WERI-Rb-1 (cell line): ENCODE measurements at regions not wholly inside any gene's neighbourhood (a gene's known extent, or its start where the extent isn't known, plus 50 kb on each side); places are given as distances from the start of the nearest gene placed in this dataset.

Experiments
- DNase-seq: peaks from one replicate; pipeline ENCODE4 v3.0.0-alpha.2; 2020
- H3K27ac ChIP-seq: fragments of 250-450 bp; sonication (Bioruptor Pico); 2 replicates; pipeline ENCODE4 v1.5.1; 2020; ENCODE audit warnings: mild to moderate bottlenecking, moderate library complexity
- H3K27me3 ChIP-seq: fragments of 250-450 bp; sonication (Bioruptor Pico); 2 replicates; pipeline ENCODE4 v1.5.1; 2021; ENCODE audit warnings: mild to moderate bottlenecking, low read depth, moderate library complexity; ENCODE audit not compliant: insufficient read depth, severe bottlenecking
- H3K36me3 ChIP-seq: fragments of 250-450 bp; sonication (Bioruptor Pico); 2 replicates; pipeline ENCODE4 v1.5.1; 2020; ENCODE audit warnings: mild to moderate bottlenecking, moderate library complexity
- H3K4me3 ChIP-seq: 2 replicates; pipeline ENCODE4 v1.5.1; 2011; ENCODE audit warnings: low read depth, mild to moderate bottlenecking, control low read depth, low read length
- H3K9me3 ChIP-seq: fragments of 250-450 bp; sonication (Bioruptor Pico); 2 replicates; pipeline ENCODE4 v1.5.1; 2021; ENCODE audit warnings: mild to moderate bottlenecking, moderate library complexity; ENCODE audit not compliant: severe bottlenecking
- CTCF ChIP-seq: IDR thresholded peaks from 2 replicates; pipeline ENCODE4 v1.5.1; 2011; ENCODE audit warnings: low read depth, mild to moderate bottlenecking, control low read depth, inconsistent platforms, low read length

DNA sequence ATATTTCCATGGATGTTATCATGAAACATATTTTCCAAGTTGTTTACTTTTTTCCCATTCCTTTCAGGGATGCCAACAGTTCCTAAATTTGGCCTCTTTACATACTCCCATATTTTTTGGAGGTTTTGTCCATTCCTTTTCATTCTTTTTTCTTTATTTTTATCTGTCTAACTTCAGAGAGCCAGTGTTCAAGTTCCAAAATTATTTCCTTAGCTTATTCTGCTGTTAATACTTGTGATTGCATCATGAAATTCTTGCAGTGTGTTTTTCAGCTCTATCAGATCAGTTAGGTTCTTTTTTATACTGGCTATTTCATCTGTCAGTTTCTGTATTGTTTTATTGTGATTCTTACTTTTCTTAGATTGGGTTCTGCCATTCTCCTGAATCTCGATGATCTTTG lies 89.9 kb upstream of the TCF21 start:
- no peak for TF ChIP-seq CTCF
- DNase-seq: no peak
- H3K27me3 ChIP-seq: peaks cover 16% of the 10 kb centered on the region
- no peak overlapping the region for H3K4me3 ChIP-seq
- H3K27ac ChIP-seq: no peak overlapping the region
- no peaks in the 10 kb centered on the region for H3K9me3 ChIP-seq
- no peaks in the 10 kb centered on the region for H3K36me3 ChIP-seq

DNA sequence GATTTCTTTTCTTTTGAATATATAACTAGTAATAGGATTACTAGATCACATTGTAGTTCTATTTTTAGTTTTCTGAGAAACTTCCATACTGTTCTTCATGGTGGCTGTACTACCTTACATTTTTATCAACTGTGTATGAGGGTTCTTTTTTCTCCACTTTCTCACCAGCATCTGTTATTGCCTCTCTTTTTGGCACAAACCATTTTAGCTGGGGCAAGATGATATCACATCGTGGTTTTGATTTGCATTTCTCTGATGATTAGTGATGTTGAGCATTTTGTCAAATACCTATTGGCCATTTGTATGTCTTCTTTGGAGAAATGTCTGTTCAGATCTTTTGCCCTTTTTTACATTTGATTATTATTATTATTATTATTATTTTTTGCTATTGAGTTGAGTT lies 86.1 kb upstream of the TCF21 start:
- no peak for DNase-seq
- H3K27me3 ChIP-seq: peaks cover 31% of the 10 kb centered on the region
- no peak for TF ChIP-seq CTCF
- no peak overlapping the region for H3K4me3 ChIP-seq
- H3K36me3 ChIP-seq: no peaks in the 10 kb centered on the region
- no peak overlapping the region for H3K27ac ChIP-seq
- H3K9me3 ChIP-seq: no peaks in the 10 kb centered on the region

DNA sequence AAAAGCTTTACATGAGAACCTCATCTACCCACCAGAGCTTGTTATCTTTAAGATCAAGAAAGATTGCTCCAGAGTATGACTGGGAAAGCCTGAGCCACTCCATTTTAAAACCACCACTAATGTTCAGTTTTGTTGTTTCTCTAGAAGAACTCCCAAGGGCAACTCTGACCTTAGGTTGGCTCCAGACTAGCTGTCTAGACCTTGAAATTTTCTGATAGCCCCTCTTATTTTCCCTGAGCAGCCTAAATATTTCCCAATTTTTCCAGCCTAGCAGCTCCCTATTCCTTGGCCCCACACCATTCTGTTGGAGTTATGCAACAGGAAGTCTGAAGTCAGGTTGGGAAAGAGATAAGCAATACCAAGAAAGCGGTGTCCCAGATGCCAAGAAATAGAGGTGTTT lies 84.6 kb upstream of the TCF21 start:
- Histone ChIP-seq H3K27ac (no peak overlapping the region), H3K27me3 (peaks cover 32% of the 10 kb centered on the region), H3K4me3 (no peak overlapping the region), H3K9me3 (no peaks in the 10 kb centered on the region), H3K36me3 (no peaks in the 10 kb centered on the region)
- TF ChIP-seq CTCF: no peak
- DNase-seq: no peak

- Histone ChIP-seq H3K27ac (no peak overlapping the region), H3K27me3 (peaks cover 34% of the 10 kb centered on the region), H3K9me3 (no peaks in the 10 kb centered on the region), H3K4me3 (no peak overlapping the region), H3K36me3 (no peaks in the 10 kb centered on the region)
- no peak for DNase-seq
- no peak for TF ChIP-seq CTCF
Observed at GRCh38 chr6:133805876-133806275, 83.0 kb upstream of the TCF21 start.

- Histone ChIP-seq H3K9me3 (no peaks in the 10 kb centered on the region), H3K27me3 (peaks cover 37% of the 10 kb centered on the region), H3K27ac (no peak overlapping the region), H3K36me3 (no peaks in the 10 kb centered on the region), H3K4me3 (no peak overlapping the region)
- no peak for TF ChIP-seq CTCF
- DNase-seq: no peak
Observed at GRCh38 chr6:133806382-133807140, 82.4 kb upstream of the TCF21 start.

- Histone ChIP-seq H3K4me3 (no peak overlapping the region), H3K27ac (no peak overlapping the region), H3K9me3 (no peaks in the 10 kb centered on the region), H3K27me3 (peaks cover 38% of the 10 kb centered on the region), H3K36me3 (no peaks in the 10 kb centered on the region)
- no peak for TF ChIP-seq CTCF
- no peak for DNase-seq
Observed at GRCh38 chr6:133807501-133807900, 81.4 kb upstream of the TCF21 start.
